Gastroesophageal sphincter (tissue), 3 donors: ENCODE measurements at regions not wholly inside any gene's neighbourhood (a gene's known extent, or its start where the extent isn't known, plus 50 kb on each side); places are given as distances from the start of the nearest gene placed in this dataset.

Experiments
- POLR2A ChIP-seq, 2 donors: fragments of 450-650 bp; IDR thresholded peaks; one replicate each; pipeline ENCODE4 v1.6.1; 2017; ENCODE audit warnings: antibody characterized with exemption in 2 of 2, mild to moderate bottlenecking in 2 of 2, moderate library complexity in 1 of 2
- TF ChIP-seq, protein P1 (sequence below), 4 experiments: fragments of 200-600 bp in 2 of 4; fragments of 450-650 bp in 2 of 4; sonication (generic) in 1 of 4; IDR thresholded peaks; one replicate each; pipeline ENCODE4 v1.5.1; 2017 to 2019; ENCODE audit warnings: antibody characterized with exemption in 4 of 4, mild to moderate bottlenecking in 2 of 4, moderate library complexity in 2 of 4

DNA sequence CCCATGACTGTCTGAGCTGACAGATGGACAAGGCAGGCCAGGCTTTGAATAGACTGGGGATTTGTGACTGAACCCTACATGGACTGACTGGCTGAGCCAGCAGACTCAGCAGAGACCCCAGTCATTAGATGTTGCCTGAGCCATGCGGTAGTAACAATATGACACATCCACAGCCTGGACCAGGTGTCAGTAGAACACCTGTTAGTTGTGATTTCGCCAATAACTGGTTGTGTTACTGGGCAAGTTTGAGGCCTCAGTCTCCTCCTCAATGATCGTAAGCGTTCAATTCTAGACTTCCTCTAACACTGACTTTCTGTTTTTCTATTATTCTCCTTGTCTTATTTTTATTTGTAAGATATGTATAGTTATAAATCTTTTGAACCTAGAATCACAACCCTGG is 311.9 kb upstream of the MAP3K7 start:
- no peak for TF ChIP-seq POLR2A (IDR thresholded peaks at IDR 0.05)
- TF ChIP-seq, protein P1, sequence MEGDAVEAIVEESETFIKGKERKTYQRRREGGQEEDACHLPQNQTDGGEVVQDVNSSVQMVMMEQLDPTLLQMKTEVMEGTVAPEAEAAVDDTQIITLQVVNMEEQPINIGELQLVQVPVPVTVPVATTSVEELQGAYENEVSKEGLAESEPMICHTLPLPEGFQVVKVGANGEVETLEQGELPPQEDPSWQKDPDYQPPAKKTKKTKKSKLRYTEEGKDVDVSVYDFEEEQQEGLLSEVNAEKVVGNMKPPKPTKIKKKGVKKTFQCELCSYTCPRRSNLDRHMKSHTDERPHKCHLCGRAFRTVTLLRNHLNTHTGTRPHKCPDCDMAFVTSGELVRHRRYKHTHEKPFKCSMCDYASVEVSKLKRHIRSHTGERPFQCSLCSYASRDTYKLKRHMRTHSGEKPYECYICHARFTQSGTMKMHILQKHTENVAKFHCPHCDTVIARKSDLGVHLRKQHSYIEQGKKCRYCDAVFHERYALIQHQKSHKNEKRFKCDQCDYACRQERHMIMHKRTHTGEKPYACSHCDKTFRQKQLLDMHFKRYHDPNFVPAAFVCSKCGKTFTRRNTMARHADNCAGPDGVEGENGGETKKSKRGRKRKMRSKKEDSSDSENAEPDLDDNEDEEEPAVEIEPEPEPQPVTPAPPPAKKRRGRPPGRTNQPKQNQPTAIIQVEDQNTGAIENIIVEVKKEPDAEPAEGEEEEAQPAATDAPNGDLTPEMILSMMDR (IDR thresholded peaks at IDR 0.05) = no peak
